MM.1S (cell line): ENCODE measurements at regions not wholly inside any gene's neighbourhood (a gene's known extent, or its start where the extent isn't known, plus 50 kb on each side); places are given as distances from the start of the nearest gene placed in this dataset.

Experiments used
- DNase-seq: peaks from one replicate; pipeline ENCODE4 v3.0.0-alpha.2; 2015
- H2AFZ ChIP-seq: fragments of 300-600 bp; sonication (generic); 2 replicates; pipeline ENCODE4 v1.6.0; 2016; ENCODE audit warnings: antibody characterized with exemption, low read length
- H3F3A ChIP-seq: fragments of 300-600 bp; sonication (generic); 2 replicates; pipeline ENCODE4 v1.6.1; 2016; ENCODE audit warnings: mild to moderate bottlenecking, antibody characterized with exemption, low read length, moderate library complexity, mixed read lengths; ENCODE audit not compliant: insufficient read depth
- H3K27ac ChIP-seq: fragments of 300-600 bp; sonication (generic); 2 replicates; pipeline ENCODE4 v1.5.1; 2016; ENCODE audit warnings: mild to moderate bottlenecking, low read length
- H3K27me3 ChIP-seq: fragments of 300-600 bp; sonication (generic); replicated peaks from 2 replicates; pipeline ENCODE4 v1.6.0; 2016; ENCODE audit warnings: low read length; ENCODE audit not compliant: insufficient read depth
- H3K36me3 ChIP-seq: fragments of 300-600 bp; sonication (generic); replicated peaks from 2 replicates; pipeline ENCODE4 v1.6.1; 2016; ENCODE audit warnings: mild to moderate bottlenecking, low read length, mixed read lengths; ENCODE audit not compliant: insufficient read depth
- H3K4me1 ChIP-seq: fragments of 300-600 bp; sonication (generic); 2 replicates; pipeline ENCODE4 v1.6.1; 2016; ENCODE audit warnings: low read length, mixed read lengths
- H3K4me2 ChIP-seq: fragments of 300-600 bp; sonication (generic); 2 replicates; pipeline ENCODE4 v1.6.0; 2016; ENCODE audit warnings: low read depth, low read length
- H3K4me3 ChIP-seq: fragments of 300-600 bp; sonication (generic); 2 replicates; pipeline ENCODE4 v1.5.1; 2016; ENCODE audit warnings: low read length, mixed read lengths
- H3K79me2 ChIP-seq: fragments of 300-600 bp; sonication (generic); 2 replicates; pipeline ENCODE4 v1.6.1; 2016; ENCODE audit warnings: mixed run types, low read length, mixed read lengths
- H3K9ac ChIP-seq: fragments of 300-600 bp; sonication (generic); 2 replicates; pipeline ENCODE4 v1.6.1; 2016; ENCODE audit warnings: low read length, mixed read lengths
- H3K9me2 ChIP-seq: fragments of 300-600 bp; sonication (generic); replicated peaks from 2 replicates; pipeline ENCODE4 v1.6.1; 2016; ENCODE audit warnings: mild to moderate bottlenecking, low read length, mixed read lengths; ENCODE audit not compliant: insufficient read depth
- H3K9me3 ChIP-seq: fragments of 300-600 bp; sonication (generic); replicated peaks from 2 replicates; pipeline ENCODE4 v1.6.1; 2016; ENCODE audit warnings: mild to moderate bottlenecking, low read length, mixed read lengths; ENCODE audit not compliant: insufficient read depth
- H4K20me1 ChIP-seq: fragments of 300-600 bp; sonication (generic); 2 replicates; pipeline ENCODE4 v1.6.1; 2016; ENCODE audit warnings: mild to moderate bottlenecking, low read length, moderate library complexity, mixed read lengths; ENCODE audit not compliant: insufficient read depth
- EZH2 ChIP-seq: fragments of 300-600 bp; sonication (generic); optimal IDR thresholded peaks from 2 replicates; pipeline ENCODE3; 2017; ENCODE audit warnings: low read depth, mild to moderate bottlenecking, antibody characterized with exemption, low read length, mixed read lengths
- EZH2phosphoT487 ChIP-seq: fragments of 300-600 bp; sonication (generic); IDR thresholded peaks from 2 replicates; pipeline ENCODE4 v1.6.1; 2018; ENCODE audit warnings: antibody characterized with exemption, low read length
- TF ChIP-seq, protein P1 (sequence below): fragments of 300-600 bp; sonication (generic); IDR thresholded peaks from 2 replicates; pipeline ENCODE4 v1.5.1; 2016; ENCODE audit warnings: antibody characterized with exemption, low read length, mixed read lengths

DNA sequence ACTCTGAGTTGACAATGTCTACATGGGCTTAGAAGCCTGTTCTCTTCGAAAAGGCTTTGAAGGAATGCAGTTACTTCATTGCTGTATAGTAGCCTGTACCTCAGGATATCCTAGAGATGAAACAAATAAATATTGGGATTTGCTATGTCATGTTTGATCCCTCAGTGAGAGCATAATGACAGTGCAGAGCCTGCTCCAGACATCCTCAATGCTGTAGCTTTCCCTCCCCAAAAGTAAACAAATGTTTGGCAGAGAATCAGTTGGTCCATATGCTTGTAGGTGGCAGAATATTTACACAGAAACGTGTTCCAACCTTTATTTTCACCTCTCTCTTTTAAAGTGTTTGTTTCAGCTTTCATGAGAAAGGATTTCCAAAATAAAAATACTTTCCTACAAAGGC lies 515.3 kb upstream of the SGCG start:
- no peaks in the 10 kb centered on the region for H4K20me1 ChIP-seq
- TF ChIP-seq EZH2: no peak
- TF ChIP-seq, protein P1, sequence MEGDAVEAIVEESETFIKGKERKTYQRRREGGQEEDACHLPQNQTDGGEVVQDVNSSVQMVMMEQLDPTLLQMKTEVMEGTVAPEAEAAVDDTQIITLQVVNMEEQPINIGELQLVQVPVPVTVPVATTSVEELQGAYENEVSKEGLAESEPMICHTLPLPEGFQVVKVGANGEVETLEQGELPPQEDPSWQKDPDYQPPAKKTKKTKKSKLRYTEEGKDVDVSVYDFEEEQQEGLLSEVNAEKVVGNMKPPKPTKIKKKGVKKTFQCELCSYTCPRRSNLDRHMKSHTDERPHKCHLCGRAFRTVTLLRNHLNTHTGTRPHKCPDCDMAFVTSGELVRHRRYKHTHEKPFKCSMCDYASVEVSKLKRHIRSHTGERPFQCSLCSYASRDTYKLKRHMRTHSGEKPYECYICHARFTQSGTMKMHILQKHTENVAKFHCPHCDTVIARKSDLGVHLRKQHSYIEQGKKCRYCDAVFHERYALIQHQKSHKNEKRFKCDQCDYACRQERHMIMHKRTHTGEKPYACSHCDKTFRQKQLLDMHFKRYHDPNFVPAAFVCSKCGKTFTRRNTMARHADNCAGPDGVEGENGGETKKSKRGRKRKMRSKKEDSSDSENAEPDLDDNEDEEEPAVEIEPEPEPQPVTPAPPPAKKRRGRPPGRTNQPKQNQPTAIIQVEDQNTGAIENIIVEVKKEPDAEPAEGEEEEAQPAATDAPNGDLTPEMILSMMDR: no peak
- TF ChIP-seq EZH2phosphoT487: no peak
- DNase-seq: no peak
- no peak overlapping the region for H3K4me2 ChIP-seq
- H3K4me1 ChIP-seq: no peaks in the 10 kb centered on the region
- H3K9me2 ChIP-seq: no peaks in the 10 kb centered on the region
- H3K9me3 ChIP-seq: no peaks in the 10 kb centered on the region
- H2AFZ ChIP-seq: no peak overlapping the region
- H3F3A ChIP-seq: no peaks in the 10 kb centered on the region
- no peaks in the 10 kb centered on the region for H3K79me2 ChIP-seq
- no peak overlapping the region for H3K27ac ChIP-seq
- no peak overlapping the region for H3K9ac ChIP-seq
- no peak overlapping the region for H3K4me3 ChIP-seq
- no peaks in the 10 kb centered on the region for H3K27me3 ChIP-seq
- no peaks in the 10 kb centered on the region for H3K36me3 ChIP-seq

DNA sequence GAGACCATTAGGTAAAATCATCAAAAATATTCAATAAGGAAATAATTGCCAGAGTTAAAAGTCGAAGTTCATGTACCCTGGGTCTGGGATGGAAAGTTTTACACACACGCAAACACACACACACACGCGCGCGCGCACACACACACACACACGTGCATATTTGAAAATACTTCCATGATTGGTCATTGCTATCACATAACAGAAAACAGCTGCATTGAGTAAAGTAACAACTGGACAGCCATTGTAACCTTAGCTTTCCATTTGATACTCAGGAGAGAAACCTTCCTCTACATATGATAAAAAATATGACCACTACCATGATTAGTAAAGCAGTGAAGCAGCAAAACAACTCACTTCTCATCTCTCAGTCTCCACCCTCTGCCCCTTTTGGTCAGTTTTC lies 490.0 kb upstream of the SGCG start:
- Histone ChIP-seq H3K9me2 (no peaks in the 10 kb centered on the region), H3F3A (no peaks in the 10 kb centered on the region), H4K20me1 (no peaks in the 10 kb centered on the region), H3K79me2 (no peaks in the 10 kb centered on the region), H3K27ac (no peak overlapping the region), H2AFZ (no peak overlapping the region), H3K9ac (no peak overlapping the region), H3K27me3 (no peaks in the 10 kb centered on the region), H3K36me3 (no peaks in the 10 kb centered on the region), H3K4me2 (no peak overlapping the region), H3K4me1 (no peaks in the 10 kb centered on the region), H3K4me3 (no peak overlapping the region), H3K9me3 (no peaks in the 10 kb centered on the region)
- no peak for DNase-seq
- TF ChIP-seq EZH2phosphoT487: no peak
- TF ChIP-seq EZH2: no peak
- TF ChIP-seq, protein P1: no peak

DNA sequence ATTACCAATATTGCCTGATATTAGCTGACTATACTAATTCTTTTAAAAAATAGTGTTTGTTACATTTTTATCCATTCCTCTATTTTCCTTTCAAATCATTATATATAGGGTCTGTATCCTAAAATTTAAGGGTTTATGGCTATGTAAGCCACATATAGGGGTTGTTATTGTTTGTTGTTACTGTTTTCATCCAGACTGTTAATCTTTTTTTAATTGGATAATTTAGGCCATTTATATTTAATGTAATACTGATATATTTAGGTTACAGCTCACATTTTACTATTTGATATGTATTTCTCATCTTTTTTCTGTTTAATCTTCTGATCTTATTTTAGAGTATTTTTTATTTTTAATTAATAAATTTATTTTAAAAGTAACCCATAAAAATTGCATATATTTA lies 487.1 kb upstream of the SGCG start:
- H2AFZ ChIP-seq: no peak overlapping the region
- no peaks in the 10 kb centered on the region for H4K20me1 ChIP-seq
- H3K27ac ChIP-seq: no peak overlapping the region
- no peaks in the 10 kb centered on the region for H3K36me3 ChIP-seq
- no peak overlapping the region for H3K4me3 ChIP-seq
- no peaks in the 10 kb centered on the region for H3K9me2 ChIP-seq
- H3K4me2 ChIP-seq: no peak overlapping the region
- DNase-seq: no peak
- H3K79me2 ChIP-seq: no peaks in the 10 kb centered on the region
- no peak overlapping the region for H3K9ac ChIP-seq
- H3F3A ChIP-seq: no peaks in the 10 kb centered on the region
- H3K27me3 ChIP-seq: no peaks in the 10 kb centered on the region
- no peaks in the 10 kb centered on the region for H3K9me3 ChIP-seq
- no peaks in the 10 kb centered on the region for H3K4me1 ChIP-seq
- TF ChIP-seq, protein P1: no peak
- TF ChIP-seq EZH2phosphoT487: no peak
- TF ChIP-seq EZH2: no peak
